Activated T-helper 2 cell treated with anti-CD3 and anti-CD28 coated beads, Interferon-gamma antibody, Interleukin-2, Interleukin-4, amounts not matched to agents 10 μg/mL and 5 μg/mL and 100 μg/mL, durations not matched to agents 14 hours and 24 hours and 36 hours (primary cell): ENCODE measurements at regions not wholly inside any gene's neighbourhood (a gene's known extent, or its start where the extent isn't known, plus 50 kb on each side); places are given as distances from the start of the nearest gene placed in this dataset.
"Not testable (repeated sequence)": the region's sequence is repeated elsewhere in the genome, so short reads cannot be mapped to it uniquely, and the experiment has no call there.

Source experiments
- DNase-seq: peaks from one replicate; pipeline ENCODE4 v3.0.0; 2021; ENCODE audit warnings: low spot score
- H3K27ac Mint-ChIP-seq: one replicate; pipeline ENCODE4 v1.8.0; 2021; ENCODE audit warnings: mixed read lengths
- H3K27me3 Mint-ChIP-seq: one replicate; pipeline ENCODE4 v1.8.0; 2021; ENCODE audit warnings: low read depth, mixed read lengths
- H3K36me3 Mint-ChIP-seq: one replicate; pipeline ENCODE4 v1.8.0; 2021; ENCODE audit warnings: low read depth, mixed read lengths
- H3K4me1 Mint-ChIP-seq: one replicate; pipeline ENCODE4 v1.8.0; 2021; ENCODE audit warnings: low read depth, mixed read lengths
- H3K4me3 Mint-ChIP-seq: one replicate; pipeline ENCODE4 v1.8.0; 2021; ENCODE audit warnings: low read depth, mild to moderate bottlenecking, moderate library complexity, mixed read lengths
- H3K9me3 Mint-ChIP-seq: one replicate; pipeline ENCODE4 v1.8.0; 2021; ENCODE audit warnings: mixed read lengths
- intact Hi-C: fragments of 100-400 bp; cut with micrococcal nuclease; formaldehyde crosslinking; loops from one replicate; pipeline ENCODE4 v1.15.1; 2023

DNA sequence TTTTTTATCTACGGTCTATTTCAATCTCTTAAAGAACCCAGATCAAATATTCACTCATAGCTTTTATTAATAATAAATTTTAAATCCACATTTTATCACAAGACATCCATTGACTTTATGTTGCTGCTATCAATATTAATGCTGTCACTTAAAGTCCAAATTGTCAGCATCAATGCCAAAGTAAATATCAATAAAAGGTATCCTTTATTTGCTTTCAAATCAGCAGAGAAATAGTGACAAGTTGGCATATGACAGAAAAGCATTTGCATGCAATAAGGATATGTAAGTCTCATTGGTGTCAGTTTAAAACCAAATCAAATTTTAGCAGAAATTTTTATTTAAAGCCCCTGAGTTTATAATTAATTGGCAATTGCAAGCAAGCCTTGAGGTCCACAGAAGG lies 775.4 kb downstream of the ADCYAP1 start:
- H3K4me3 Mint-ChIP-seq: no peak overlapping the region
- H3K36me3 Mint-ChIP-seq: no peaks in the 10 kb centered on the region
- H3K27me3 Mint-ChIP-seq: no peaks in the 10 kb centered on the region
- H3K9me3 Mint-ChIP-seq: peaks cover 4% of the 10 kb centered on the region
- DNase-seq: no peak
- no peaks in the 10 kb centered on the region for H3K4me1 Mint-ChIP-seq
- intact Hi-C loops: no loop called here
- H3K27ac Mint-ChIP-seq: no peak overlapping the region

GRCh38 chr18:1691863-1692262 lies 787.2 kb downstream of the ADCYAP1 start:
- Mint-ChIP-seq H3K36me3 (no peaks in the 10 kb centered on the region), H3K9me3 (no peaks in the 10 kb centered on the region), H3K4me3 (no peak overlapping the region), H3K4me1 (no peaks in the 10 kb centered on the region), H3K27me3 (no peaks in the 10 kb centered on the region), H3K27ac (no peak overlapping the region)
- intact Hi-C loops: no loop called here
- no peak for DNase-seq

- Mint-ChIP-seq H3K4me3 (no peak overlapping the region), H3K27ac (no peak overlapping the region), H3K27me3 (no peaks in the 10 kb centered on the region), H3K36me3 (no peaks in the 10 kb centered on the region), H3K4me1 (no peaks in the 10 kb centered on the region), H3K9me3 (no peaks in the 10 kb centered on the region)
- no peak for DNase-seq
- intact Hi-C loops: no loop called here
Measured at GRCh38 chr18:1708006-1708405, 803.3 kb downstream of the ADCYAP1 start.

DNA sequence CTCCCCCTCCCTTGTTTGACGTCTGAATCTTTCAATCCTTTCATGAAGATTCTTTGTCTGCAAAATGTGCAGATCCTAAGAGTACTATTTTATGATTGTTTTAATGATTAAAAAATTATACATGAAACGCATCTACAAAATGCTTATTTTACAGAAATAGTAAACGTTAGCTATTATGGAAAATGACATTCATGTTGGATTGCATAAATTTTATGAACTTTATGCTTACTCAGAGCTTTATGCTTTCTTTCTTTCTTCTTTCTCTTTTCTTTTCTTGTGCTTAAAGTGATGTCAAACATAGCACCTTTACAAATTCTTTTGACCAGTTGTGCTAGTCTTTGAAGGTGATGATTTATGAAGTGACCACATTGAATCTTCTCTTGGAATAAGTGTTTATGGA lies 805.4 kb downstream of the ADCYAP1 start:
- H3K4me3 Mint-ChIP-seq: no peak overlapping the region
- intact Hi-C loops: no loop called here
- no peaks in the 10 kb centered on the region for H3K36me3 Mint-ChIP-seq
- H3K27ac Mint-ChIP-seq: no peak overlapping the region
- H3K9me3 Mint-ChIP-seq: no peaks in the 10 kb centered on the region
- H3K4me1 Mint-ChIP-seq: no peaks in the 10 kb centered on the region
- H3K27me3 Mint-ChIP-seq: no peaks in the 10 kb centered on the region
- no peak for DNase-seq

DNA sequence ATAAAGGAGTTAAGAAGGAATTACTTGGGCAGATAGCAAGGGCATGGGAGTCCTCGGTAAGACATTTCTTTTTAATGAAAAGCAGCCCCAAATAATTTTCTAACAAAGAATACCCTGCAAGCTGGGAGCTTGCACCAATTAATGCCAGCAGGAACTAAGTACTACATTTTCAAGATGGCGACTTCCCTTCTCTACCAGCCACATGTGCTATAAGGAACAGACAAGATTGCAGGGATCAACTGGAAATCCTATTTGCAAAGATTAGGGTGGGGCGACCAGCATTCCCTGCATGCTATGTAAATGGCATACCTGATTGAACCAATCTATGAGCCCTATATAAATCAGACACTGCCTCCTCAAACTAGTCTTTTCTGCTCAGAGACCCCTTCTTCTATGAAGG lies 827.5 kb downstream of the ADCYAP1 start:
- no peak for DNase-seq
- intact Hi-C loops: no loop called here
- Mint-ChIP-seq H3K27me3 (no peaks in the 10 kb centered on the region), H3K27ac (no peak overlapping the region), H3K4me3 (no peak overlapping the region), H3K36me3 (no peaks in the 10 kb centered on the region), H3K9me3 (peaks cover 17% of the 10 kb centered on the region), H3K4me1 (no peaks in the 10 kb centered on the region)

DNA sequence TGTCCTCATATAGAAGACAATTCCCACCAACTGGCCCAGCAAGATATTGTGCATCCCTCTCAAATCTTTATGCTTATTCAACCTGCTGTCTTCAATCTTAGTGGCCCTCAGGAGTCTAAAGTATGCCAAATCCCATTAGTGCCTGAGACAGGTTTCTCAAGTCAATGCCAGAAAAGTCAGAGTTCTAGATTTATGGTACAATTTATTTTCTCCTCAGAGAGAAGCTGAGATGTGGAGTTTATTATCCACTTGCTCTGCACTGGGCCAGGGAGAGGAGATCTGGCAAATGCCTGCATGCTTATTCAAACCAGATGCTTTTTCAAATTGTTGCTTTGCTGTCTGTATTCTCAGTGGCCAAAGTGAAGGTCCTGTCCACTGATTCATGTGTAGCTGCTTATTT lies 825.2 kb downstream of the METTL4 start:
- intact Hi-C loops: no loop called here
- Mint-ChIP-seq H3K4me1 (no peaks in the 10 kb centered on the region), H3K36me3 (no peaks in the 10 kb centered on the region), H3K27me3 (no peaks in the 10 kb centered on the region), H3K4me3 (no peak overlapping the region), H3K27ac (no peak overlapping the region), H3K9me3 (no peaks in the 10 kb centered on the region)
- DNase-seq: no peak

DNA sequence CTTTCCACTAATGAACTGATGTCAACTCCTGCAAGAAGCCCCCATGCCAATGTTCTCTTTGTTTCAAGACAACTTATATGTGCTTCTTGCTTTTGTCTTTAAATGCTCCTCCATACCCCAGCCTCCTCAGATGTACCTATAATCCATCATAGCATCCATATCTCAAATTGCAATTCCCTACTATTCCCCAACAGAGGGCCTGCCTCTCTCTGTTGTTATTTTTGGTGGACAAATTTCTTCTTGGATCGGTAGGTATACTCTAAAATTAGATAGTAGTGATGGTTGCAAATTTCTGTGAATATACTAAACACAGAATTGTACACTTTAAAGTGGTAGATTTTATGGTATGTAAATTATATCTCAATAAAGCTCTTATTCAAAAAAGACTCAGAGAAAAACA lies 820.1 kb downstream of the METTL4 start:
- peaks cover 4% of the 10 kb centered on the region for H3K9me3 Mint-ChIP-seq
- no peaks in the 10 kb centered on the region for H3K36me3 Mint-ChIP-seq
- no peaks in the 10 kb centered on the region for H3K4me1 Mint-ChIP-seq
- H3K27me3 Mint-ChIP-seq: no peaks in the 10 kb centered on the region
- H3K4me3 Mint-ChIP-seq: no peak overlapping the region
- DNase-seq: no peak
- no peak overlapping the region for H3K27ac Mint-ChIP-seq
- intact Hi-C loops: no loop called here

DNA sequence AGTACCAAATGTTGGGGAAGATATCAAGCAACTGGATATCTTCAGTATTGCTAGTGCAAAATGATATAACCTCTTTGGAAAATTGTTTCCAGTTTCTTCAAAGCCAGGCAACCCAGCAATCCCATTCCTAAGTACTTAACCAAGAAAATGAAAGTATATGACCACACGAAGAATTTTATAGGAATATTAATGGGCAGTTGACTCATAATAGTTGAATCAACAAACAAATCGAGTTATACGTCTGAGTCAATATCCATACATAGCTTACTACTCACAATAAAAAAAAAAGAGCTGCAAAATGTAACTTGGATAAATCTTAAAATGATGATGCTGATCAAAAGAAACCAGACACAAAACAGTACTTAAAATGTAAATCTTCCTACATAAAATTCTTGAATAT lies 810.4 kb downstream of the METTL4 start:
- Mint-ChIP-seq H3K4me3 (no peak overlapping the region), H3K4me1 (no peaks in the 10 kb centered on the region), H3K27me3 (no peaks in the 10 kb centered on the region), H3K27ac (no peak overlapping the region), H3K9me3 (peaks cover 8% of the 10 kb centered on the region), H3K36me3 (no peaks in the 10 kb centered on the region)
- no peak for DNase-seq
- intact Hi-C loops: loop anchor here (10.0 kb wide), 1 partner anchor 64 kb away; no protein-coding TSS in a partner anchor

DNA sequence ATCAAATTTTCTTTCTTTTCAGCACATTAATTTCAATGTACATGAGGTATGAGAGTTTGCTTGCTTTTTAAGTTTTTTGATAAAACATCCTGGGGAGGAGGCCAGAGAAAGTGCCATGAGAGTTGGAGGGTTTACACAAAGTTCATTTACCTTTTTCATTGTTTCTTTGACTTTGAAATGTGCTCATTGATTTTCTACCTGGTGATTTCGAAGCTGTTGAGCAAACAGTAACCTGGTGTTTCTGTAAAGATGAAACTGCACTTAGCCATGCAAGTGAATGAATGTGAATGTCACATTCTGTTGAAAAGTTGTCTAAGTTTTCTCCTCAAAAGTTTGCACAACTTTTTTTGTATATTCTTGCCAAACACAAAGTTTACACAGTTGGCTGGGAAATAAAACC lies 797.0 kb downstream of the METTL4 start:
- no peaks in the 10 kb centered on the region for H3K27me3 Mint-ChIP-seq
- DNase-seq: no peak
- H3K4me1 Mint-ChIP-seq: no peaks in the 10 kb centered on the region
- intact Hi-C loops: no loop called here
- no peak overlapping the region for H3K4me3 Mint-ChIP-seq
- H3K9me3 Mint-ChIP-seq: no peaks in the 10 kb centered on the region
- no peak overlapping the region for H3K27ac Mint-ChIP-seq
- H3K36me3 Mint-ChIP-seq: no peaks in the 10 kb centered on the region

- intact Hi-C loops: no loop called here
- no peaks in the 10 kb centered on the region for H3K4me1 Mint-ChIP-seq
- H3K36me3 Mint-ChIP-seq: no peaks in the 10 kb centered on the region
- peaks cover 4% of the 10 kb centered on the region for H3K9me3 Mint-ChIP-seq
- H3K4me3 Mint-ChIP-seq: no peak overlapping the region
- no peak for DNase-seq
- H3K27me3 Mint-ChIP-seq: no peaks in the 10 kb centered on the region
- H3K27ac Mint-ChIP-seq: no peak overlapping the region
Measured at GRCh38 chr18:1777843-1778242, 793.5 kb downstream of the METTL4 start.

- DNase-seq: no peak
- H3K27me3 Mint-ChIP-seq: no peaks in the 10 kb centered on the region
- no peak overlapping the region for H3K27ac Mint-ChIP-seq
Measured at GRCh38 chr18:1778496-1779178, 792.7 kb downstream of the METTL4 start.

GRCh38 chr18:1779587-1779986 lies 791.7 kb downstream of the METTL4 start:
- Mint-ChIP-seq H3K9me3 (peaks cover 12% of the 10 kb centered on the region), H3K36me3 (no peaks in the 10 kb centered on the region), H3K27me3 (no peaks in the 10 kb centered on the region), H3K4me1 (no peaks in the 10 kb centered on the region), H3K27ac (no peak overlapping the region), H3K4me3 (no peak overlapping the region)
- no peak for DNase-seq
- intact Hi-C loops: no loop called here

More at GRCh38 chr18:1778496-1779178, 792.7 kb downstream of the METTL4 start:
- Mint-ChIP-seq H3K4me3 (no peak overlapping the region), H3K36me3 (no peaks in the 10 kb centered on the region), H3K9me3 (peaks cover 8% of the 10 kb centered on the region), H3K4me1 (no peaks in the 10 kb centered on the region)
- intact Hi-C loops: no loop called here

DNA sequence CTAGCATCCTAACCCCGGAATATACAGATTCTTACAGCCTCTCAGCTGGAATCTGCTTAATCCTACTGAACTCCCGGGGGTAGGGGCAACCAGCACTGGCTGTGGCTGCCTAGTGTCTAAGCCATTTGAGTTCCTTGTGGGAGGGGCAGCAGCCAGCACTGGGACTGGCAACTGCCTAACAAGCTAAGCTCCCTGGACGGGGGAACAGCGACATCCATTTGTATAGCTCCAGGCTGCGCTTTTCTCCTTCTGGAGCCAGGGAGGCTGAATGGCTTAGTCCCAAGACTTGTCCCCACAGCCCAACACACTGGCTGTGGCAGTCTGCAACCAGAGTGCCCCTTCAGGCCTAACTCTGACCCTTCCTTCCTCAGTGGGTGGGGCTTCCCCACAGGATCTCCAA lies 787.2 kb downstream of the METTL4 start:
- no peaks in the 10 kb centered on the region for H3K27me3 Mint-ChIP-seq
- H3K4me1 Mint-ChIP-seq: no peaks in the 10 kb centered on the region
- no peak overlapping the region for H3K27ac Mint-ChIP-seq
- no peak for DNase-seq
- no peaks in the 10 kb centered on the region for H3K36me3 Mint-ChIP-seq
- H3K4me3 Mint-ChIP-seq: no peak overlapping the region
- intact Hi-C loops: no loop called here
- peaks cover 29% of the 10 kb centered on the region for H3K9me3 Mint-ChIP-seq

GRCh38 chr18:1785980-1786379 lies 785.3 kb downstream of the METTL4 start:
- H3K4me1 Mint-ChIP-seq, H3K36me3 Mint-ChIP-seq, H3K27ac Mint-ChIP-seq, DNase-seq, H3K4me3 Mint-ChIP-seq, H3K27me3 Mint-ChIP-seq, intact Hi-C loops: not testable (repeated sequence)
- H3K9me3 Mint-ChIP-seq: peaks cover 29% of the 10 kb centered on the region
